ENCODE measurements at regions not wholly inside any gene's neighbourhood (a gene's known extent, or its start where the extent isn't known, plus 50 kb on each side); places are given as distances from the start of the nearest gene placed in this dataset.

DNA sequence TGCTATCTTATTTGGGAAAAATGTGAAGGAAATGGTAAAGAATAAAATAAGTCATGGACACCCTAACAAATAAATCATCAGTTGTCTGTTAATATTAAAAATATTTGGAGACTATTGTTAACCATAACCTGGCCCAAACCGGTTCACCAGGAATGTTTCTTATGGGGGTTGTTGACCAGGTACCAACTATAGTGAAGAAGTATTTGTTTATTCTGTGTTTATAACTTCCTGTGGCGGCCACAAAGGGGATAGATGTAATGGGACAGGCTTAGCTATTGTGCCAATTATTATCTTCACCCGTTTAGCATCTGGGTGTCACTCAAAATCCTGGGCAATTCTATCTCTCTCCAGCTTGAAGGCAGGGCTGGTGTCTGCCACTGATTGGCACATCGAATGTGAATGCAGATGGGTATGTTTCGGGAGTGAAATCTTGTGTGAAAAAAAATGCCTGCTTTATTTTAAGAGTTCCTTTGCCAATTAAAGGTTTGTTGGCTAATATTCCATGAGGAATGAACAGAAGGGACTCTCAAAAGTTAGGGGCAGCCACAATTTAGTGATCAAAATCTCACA, 500.9 kb downstream of the ARL4A start:
- ATAC-seq, result no peak
- TF ChIP-seq, protein P1, sequence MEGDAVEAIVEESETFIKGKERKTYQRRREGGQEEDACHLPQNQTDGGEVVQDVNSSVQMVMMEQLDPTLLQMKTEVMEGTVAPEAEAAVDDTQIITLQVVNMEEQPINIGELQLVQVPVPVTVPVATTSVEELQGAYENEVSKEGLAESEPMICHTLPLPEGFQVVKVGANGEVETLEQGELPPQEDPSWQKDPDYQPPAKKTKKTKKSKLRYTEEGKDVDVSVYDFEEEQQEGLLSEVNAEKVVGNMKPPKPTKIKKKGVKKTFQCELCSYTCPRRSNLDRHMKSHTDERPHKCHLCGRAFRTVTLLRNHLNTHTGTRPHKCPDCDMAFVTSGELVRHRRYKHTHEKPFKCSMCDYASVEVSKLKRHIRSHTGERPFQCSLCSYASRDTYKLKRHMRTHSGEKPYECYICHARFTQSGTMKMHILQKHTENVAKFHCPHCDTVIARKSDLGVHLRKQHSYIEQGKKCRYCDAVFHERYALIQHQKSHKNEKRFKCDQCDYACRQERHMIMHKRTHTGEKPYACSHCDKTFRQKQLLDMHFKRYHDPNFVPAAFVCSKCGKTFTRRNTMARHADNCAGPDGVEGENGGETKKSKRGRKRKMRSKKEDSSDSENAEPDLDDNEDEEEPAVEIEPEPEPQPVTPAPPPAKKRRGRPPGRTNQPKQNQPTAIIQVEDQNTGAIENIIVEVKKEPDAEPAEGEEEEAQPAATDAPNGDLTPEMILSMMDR (IDR thresholded peaks at IDR 0.05), result no peak
- TF ChIP-seq POLR2A (IDR thresholded peaks at IDR 0.05) (no peak), POLR2AphosphoS5 (IDR thresholded peaks at IDR 0.05) (no peak), EP300 (IDR thresholded peaks at IDR 0.05) (no peak)
- no peaks in the 10 kb centered on the region for H3K27me3 ChIP-seq
- no peaks in the 10 kb centered on the region for H3K9me3 ChIP-seq
- no peak overlapping the region for H3K27ac ChIP-seq
- no peak overlapping the region for H3K4me3 ChIP-seq
- 75 to 88% methylated on average over 1 to 5 of the region's 5 CpGs for WGBS, 2 donors (ENCODE audit: low coverage in 1 of 2)
- H3K4me1 ChIP-seq, result no peaks in the 10 kb centered on the region
- no peaks in the 10 kb centered on the region for H3K36me3 ChIP-seq

DNA sequence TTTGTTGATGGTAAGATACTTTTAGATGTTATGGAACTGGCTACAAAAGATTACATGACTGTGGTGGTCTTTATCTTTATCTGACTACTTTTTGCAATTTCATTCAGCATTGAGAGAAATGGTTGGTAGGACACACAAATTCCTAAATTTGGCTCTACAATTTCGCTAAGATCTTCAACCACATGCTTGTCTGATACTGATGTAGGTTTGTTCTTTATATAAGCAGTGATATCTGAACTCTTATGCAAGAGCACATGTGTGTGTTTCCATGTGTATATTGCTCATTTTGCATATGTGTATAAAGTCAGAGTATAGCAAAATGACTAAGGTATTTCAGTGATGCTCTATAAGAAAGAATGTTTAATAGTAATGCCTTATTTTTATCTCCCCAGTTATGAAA, 501.5 kb downstream of the ARL4A start:
- Histone ChIP-seq H3K36me3 (no peaks in the 10 kb centered on the region), H3K27ac (no peak overlapping the region), H3K27me3 (no peaks in the 10 kb centered on the region), H3K9me3 (no peaks in the 10 kb centered on the region), H3K4me3 (no peak overlapping the region), H3K4me1 (no peaks in the 10 kb centered on the region)
- 89% methylated on average over 1 of the region's 1 CpG for WGBS, 2 donors (ENCODE audit: low coverage in 1 of 2)
- no peak for TF ChIP-seq POLR2A (IDR thresholded peaks at IDR 0.05)
- no peak for TF ChIP-seq EP300 (IDR thresholded peaks at IDR 0.05)
- no peak for TF ChIP-seq POLR2AphosphoS5 (IDR thresholded peaks at IDR 0.05)
- TF ChIP-seq, protein P1 (IDR thresholded peaks at IDR 0.05), result no peak
- no peak for ATAC-seq

DNA sequence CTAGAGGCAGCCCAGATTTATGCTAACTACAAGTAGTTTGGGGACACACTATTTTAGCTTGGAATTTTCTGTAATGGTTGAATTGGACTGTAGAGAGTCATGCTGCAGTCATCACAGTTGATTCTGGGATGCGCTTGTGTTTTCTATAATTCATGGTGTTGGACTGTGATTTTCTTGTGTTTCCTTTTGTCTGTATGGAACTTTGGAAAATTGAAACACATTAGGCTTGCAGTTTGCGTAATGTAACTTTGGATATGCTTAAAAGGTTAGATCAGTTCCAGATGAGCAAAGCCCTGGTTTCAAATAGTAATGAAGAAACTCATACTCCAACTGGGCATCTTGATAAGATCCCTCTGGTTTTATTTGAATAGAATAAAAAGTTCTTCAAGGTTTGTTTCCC, 502.2 kb downstream of the ARL4A start:
- Histone ChIP-seq H3K4me3 (no peak overlapping the region), H3K4me1 (no peaks in the 10 kb centered on the region), H3K27me3 (no peaks in the 10 kb centered on the region), H3K27ac (no peak overlapping the region), H3K9me3 (no peaks in the 10 kb centered on the region), H3K36me3 (no peaks in the 10 kb centered on the region)
- WGBS, 2 donors (ENCODE audit: low coverage in 1 of 2), result 91 to 96% methylated on average over 2 of the region's 2 CpGs
- ATAC-seq, result no peak
- TF ChIP-seq, protein P1 (IDR thresholded peaks at IDR 0.05), result no peak
- TF ChIP-seq POLR2AphosphoS5 (IDR thresholded peaks at IDR 0.05) (no peak), EP300 (IDR thresholded peaks at IDR 0.05) (no peak), POLR2A (IDR thresholded peaks at IDR 0.05) (no peak)

DNA sequence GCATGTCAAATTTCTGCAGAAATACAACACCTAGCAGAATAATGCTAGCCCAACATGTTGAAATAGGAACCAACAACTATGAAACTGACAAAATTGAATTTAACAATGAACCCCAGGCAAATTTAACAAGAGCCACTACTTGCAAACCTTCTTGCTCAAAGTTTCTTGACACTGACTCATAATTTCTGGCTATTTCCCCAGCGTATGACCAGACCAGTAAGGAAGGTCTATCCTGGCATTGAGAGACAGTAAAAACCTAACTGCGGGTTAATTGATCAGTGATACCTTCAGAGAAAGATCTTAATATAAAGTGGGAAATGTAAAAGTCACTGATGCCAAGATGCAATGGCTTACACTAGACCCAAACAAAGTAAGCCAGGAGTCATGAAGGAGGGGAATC, 510.1 kb downstream of the ARL4A start:
- H3K27ac ChIP-seq, result no peak overlapping the region
- no peaks in the 10 kb centered on the region for H3K9me3 ChIP-seq
- H3K36me3 ChIP-seq, result no peaks in the 10 kb centered on the region
- no peaks in the 10 kb centered on the region for H3K4me1 ChIP-seq
- WGBS, 2 donors (ENCODE audit: low coverage in 1 of 2), result 14 to 44% methylated on average over 1 to 2 of the region's 2 CpGs
- ATAC-seq, result no peak
- no peak overlapping the region for H3K4me3 ChIP-seq
- H3K27me3 ChIP-seq, result no peaks in the 10 kb centered on the region
- TF ChIP-seq POLR2A (IDR thresholded peaks at IDR 0.05) (no peak), POLR2AphosphoS5 (IDR thresholded peaks at IDR 0.05) (no peak), EP300 (IDR thresholded peaks at IDR 0.05) (no peak)
- TF ChIP-seq, protein P1 (IDR thresholded peaks at IDR 0.05), result no peak

DNA sequence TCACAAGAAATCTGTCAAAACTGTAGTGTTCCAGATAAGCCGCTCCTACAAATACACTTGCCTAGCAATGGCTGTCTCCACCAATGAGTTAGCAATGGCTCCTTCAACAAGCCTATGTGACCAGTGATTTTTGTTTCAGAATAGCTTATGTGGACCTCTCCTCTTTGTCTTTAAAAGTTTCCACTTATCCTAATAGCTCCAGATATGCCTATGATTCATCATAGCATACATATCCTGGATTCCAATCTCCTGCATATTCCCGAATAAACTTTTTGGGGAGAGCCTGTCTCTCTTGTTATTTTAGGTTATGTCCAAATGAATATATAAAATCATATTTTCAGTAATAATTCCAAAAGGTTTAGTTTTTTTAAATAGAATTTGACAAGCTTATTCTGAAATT, 510.6 kb downstream of the ARL4A start:
- 94% methylated on average over 2 of the region's 2 CpGs for WGBS, 2 donors (ENCODE audit: low coverage in 1 of 2)
- no peak overlapping the region for H3K27ac ChIP-seq
- no peak overlapping the region for H3K4me3 ChIP-seq
- H3K27me3 ChIP-seq, result no peaks in the 10 kb centered on the region
- H3K9me3 ChIP-seq, result no peaks in the 10 kb centered on the region
- no peaks in the 10 kb centered on the region for H3K4me1 ChIP-seq
- no peak for ATAC-seq
- TF ChIP-seq POLR2A (IDR thresholded peaks at IDR 0.05) (no peak), EP300 (IDR thresholded peaks at IDR 0.05) (no peak), POLR2AphosphoS5 (IDR thresholded peaks at IDR 0.05) (no peak)
- TF ChIP-seq, protein P1 (IDR thresholded peaks at IDR 0.05), result no peak
- no peaks in the 10 kb centered on the region for H3K36me3 ChIP-seq
